GM21367 (cell line): ENCODE measurements at regions not wholly inside any gene's neighbourhood (a gene's known extent, or its start where the extent isn't known, plus 50 kb on each side); places are given as distances from the start of the nearest gene placed in this dataset.
A peak's percentile ranks its signal among the peaks of the same experiment; 100 is the strongest.
"Not testable (repeated sequence)": the region's sequence is repeated elsewhere in the genome, so short reads cannot be mapped to it uniquely, and the experiment has no call there.

Experiments used
- ATAC-seq: cut with Tn5 transposase; IDR thresholded peaks from one replicate; pipeline ENCODE4 v1.9.1; 2021; ENCODE audit not compliant: unreplicated experiment

GRCh38 chr6:149234051-149234962 is 83.2 kb upstream of the TAB2 start:
- no peak for ATAC-seq

GRCh38 chr6:149235130-149235561 is 82.4 kb upstream of the TAB2 start:
- ATAC-seq: peak; percentile 75

GRCh38 chr6:149236589-149236988 is 80.9 kb upstream of the TAB2 start:
- no peak for ATAC-seq

GRCh38 chr6:149237464-149237863 is 80.0 kb upstream of the TAB2 start:
- no peak for ATAC-seq

GRCh38 chr6:149239573-149240209 is 77.8 kb upstream of the TAB2 start:
- no peak for ATAC-seq

GRCh38 chr6:149242883-149243282 is 74.6 kb upstream of the TAB2 start:
- ATAC-seq: no peak

- no peak for ATAC-seq
Observed at GRCh38 chr6:149244105-149244504, 73.4 kb upstream of the TAB2 start.

- peak; percentile 93 for ATAC-seq
Observed at GRCh38 chr6:149246691-149247384, 70.7 kb upstream of the TAB2 start.

- no peak for ATAC-seq
Observed at GRCh38 chr6:149247385-149247763, 70.1 kb upstream of the TAB2 start.

GRCh38 chr6:149248263-149248662 is 69.2 kb upstream of the TAB2 start:
- ATAC-seq: not testable (repeated sequence)

- ATAC-seq: no peak
Observed at GRCh38 chr6:149248693-149249369, 68.7 kb upstream of the TAB2 start.

- ATAC-seq: no peak
Observed at GRCh38 chr6:149249370-149250357, 67.8 kb upstream of the TAB2 start.

GRCh38 chr6:149250951-149251350 is 66.6 kb upstream of the TAB2 start:
- ATAC-seq: no peak

- no peak for ATAC-seq
Observed at GRCh38 chr6:149252622-149253021, 64.9 kb upstream of the TAB2 start.

- no peak for ATAC-seq
Observed at GRCh38 chr6:149254253-149254652, 63.3 kb upstream of the TAB2 start.

GRCh38 chr6:149259753-149260152 is 57.8 kb upstream of the TAB2 start:
- no peak for ATAC-seq

GRCh38 chr6:149260214-149260874 is 57.2 kb upstream of the TAB2 start:
- no peak for ATAC-seq

GRCh38 chr6:149261364-149262040 is 56.0 kb upstream of the TAB2 start:
- no peak for ATAC-seq

GRCh38 chr6:149263321-149263720 is 54.2 kb upstream of the TAB2 start:
- no peak for ATAC-seq
